ENCODE measurements at regions not wholly inside any gene's neighbourhood (a gene's known extent, or its start where the extent isn't known, plus 50 kb on each side); places are given as distances from the start of the nearest gene placed in this dataset.

- no peak for DNase-seq
Observed at GRCh38 chr20:6886065-6886729, 118.7 kb downstream of the BMP2 start.

GRCh38 chr20:6887966-6888365 is 120.5 kb downstream of the BMP2 start:
- DNase-seq, result no peak

- DNase-seq, result no peak
Observed at GRCh38 chr20:6888736-6889395, 121.4 kb downstream of the BMP2 start.

- DNase-seq, result no peak
Observed at GRCh38 chr20:6892724-6893123, 125.2 kb downstream of the BMP2 start.

GRCh38 chr20:6898928-6899327 is 131.4 kb downstream of the BMP2 start:
- DNase-seq, result no peak

- no peak for DNase-seq
Observed at GRCh38 chr20:6906871-6907270, 139.4 kb downstream of the BMP2 start.

- no peak for DNase-seq
Observed at GRCh38 chr20:6908673-6909072, 141.2 kb downstream of the BMP2 start.

- no peak for DNase-seq
Observed at GRCh38 chr20:6909608-6910007, 142.1 kb downstream of the BMP2 start.

- no peak for DNase-seq
Observed at GRCh38 chr20:6914986-6915385, 147.5 kb downstream of the BMP2 start.

- no peak for DNase-seq
Observed at GRCh38 chr20:6916938-6917337, 149.5 kb downstream of the BMP2 start.

- DNase-seq, result no peak
Observed at GRCh38 chr20:6919792-6920468, 152.4 kb downstream of the BMP2 start.

GRCh38 chr20:6920991-6921613 is 153.6 kb downstream of the BMP2 start:
- no peak for DNase-seq

- no peak for DNase-seq
Observed at GRCh38 chr20:6921717-6922386, 154.4 kb downstream of the BMP2 start.

- DNase-seq, result no peak
Observed at GRCh38 chr20:6924681-6925080, 157.2 kb downstream of the BMP2 start.

- no peak for DNase-seq
Observed at GRCh38 chr20:6925744-6926278, 158.3 kb downstream of the BMP2 start.

GRCh38 chr20:6940048-6940447 is 172.6 kb downstream of the BMP2 start:
- DNase-seq, result no peak

GRCh38 chr20:6940876-6941275 is 173.4 kb downstream of the BMP2 start:
- DNase-seq, result no peak

GRCh38 chr20:6941571-6941970 is 174.1 kb downstream of the BMP2 start:
- no peak for DNase-seq

- no peak for DNase-seq
Observed at GRCh38 chr20:6942266-6942665, 174.8 kb downstream of the BMP2 start.

GRCh38 chr20:6944292-6944691 is 176.8 kb downstream of the BMP2 start:
- DNase-seq, result no peak

GRCh38 chr20:6953611-6954010 is 186.1 kb downstream of the BMP2 start:
- DNase-seq, result no peak

GRCh38 chr20:6954219-6954618 is 186.7 kb downstream of the BMP2 start:
- no peak for DNase-seq

- DNase-seq, result no peak
Observed at GRCh38 chr20:6956056-6956455, 188.6 kb downstream of the BMP2 start.

Measured in SIG-M5 (cell line).